Ovary (tissue), 7 donors: ENCODE measurements at regions not wholly inside any gene's neighbourhood (a gene's known extent, or its start where the extent isn't known, plus 50 kb on each side); places are given as distances from the start of the nearest gene placed in this dataset.

Source experiments
- DNase-seq, 5 donors: peaks; one replicate each; pipeline ENCODE4 v3.0.0-alpha.2; 2019 to 2020
- H3K27ac ChIP-seq, 2 donors: fragments of 200-600 bp; one replicate each; pipeline versions ENCODE4 v1.5.1 to v1.8.0; 2019 to 2022
- H3K27me3 ChIP-seq: fragments of 200-600 bp; one replicate; pipeline ENCODE4 v1.8.0; 2022
- H3K36me3 ChIP-seq: fragments of 200-600 bp; sonication (generic); one replicate; pipeline ENCODE4 v1.5.1; 2019
- H3K4me1 ChIP-seq: one replicate; pipeline ENCODE4 v1.8.1; 2013; ENCODE audit warnings: mild to moderate bottlenecking, moderate library complexity; ENCODE audit not compliant: insufficient read depth
- H3K4me3 ChIP-seq: fragments of 200-600 bp; sonication (generic); one replicate; pipeline ENCODE4 v1.5.1; 2017
- H3K9me3 ChIP-seq, 2 donors: fragments of 200-600 bp in 1 of 2; sonication (generic) in 1 of 2; one replicate each; pipeline versions ENCODE4 v1.5.1 to v1.8.1; 2013 to 2019; ENCODE audit warnings: mild to moderate bottlenecking in 1 of 2, moderate library complexity in 1 of 2
- CTCF ChIP-seq, 3 donors: fragments of 450-650 bp in 2 of 3; fragments of 200-600 bp in 1 of 3; IDR thresholded peaks; one replicate each; pipeline versions ENCODE4 v1.5.1 to v1.8.0; 2016 to 2022; ENCODE audit warnings: antibody characterized with exemption in 3 of 3, mild to moderate bottlenecking in 1 of 3
- EP300 ChIP-seq: sonication (generic); formaldehyde crosslinking; IDR thresholded peaks from one replicate; pipeline ENCODE4 v1.6.1; 2017; ENCODE audit warnings: antibody characterized with exemption
- POLR2A ChIP-seq: fragments of 450-650 bp; IDR thresholded peaks from one replicate; pipeline ENCODE4 v1.6.1; 2017; ENCODE audit warnings: antibody characterized with exemption, mild to moderate bottlenecking, moderate library complexity
- WGBS, 3 donors: extraction: QIAGEN DNeasy Blood & Tissue Kit in 1 of 3; methylation state at CpG; one replicate each; pipeline versions ENCODE4 v1.1.5 to v1.1.7; 2013 to 2017; 5-methylcytosine and 5-hydroxymethylcytosine counted together
- intact Hi-C, 4 donors: fragments of 100-400 bp; cut with DNase I; formaldehyde crosslinking; loops; one replicate each; pipeline versions ENCODE4 v1.11.0 to v1.15.1; 2022 to 2023
- donor health status: DM: no; HTN: no; CAD: no; lungs with moderate emphysema.
- donor health status: DM: no; HTN: no; CAD: no.
- donor health status: Bipolar disorder and iron deficiency.
- donor health status: DM: no; HTN: no; CAD: no.
- donor health status: DM: yes; HTN: yes; CAD: no.

- Histone ChIP-seq H3K4me3 (no peak overlapping the region), H3K27ac (no peak overlapping the region), H3K27me3 (no peaks in the 10 kb centered on the region), H3K4me1 (no peaks in the 10 kb centered on the region), H3K36me3 (no peaks in the 10 kb centered on the region), H3K9me3 (no peaks in the 10 kb centered on the region)
- 95 to 100% (median 98%) methylated on average over 1 of the region's 1 CpG for WGBS, 3 donors
- intact Hi-C loops, result no loop called here
- DNase-seq, result no peak
- TF ChIP-seq EP300, result no peak
- TF ChIP-seq POLR2A, result no peak
- no peak for TF ChIP-seq CTCF (IDR thresholded peaks at IDR 0.05)
Measured at GRCh38 chr3:106881186-106881585, 496.1 kb upstream of the CCDC54 start.

GRCh38 chr3:106882297-106882696 lies 494.9 kb upstream of the CCDC54 start:
- H3K4me3 ChIP-seq, result no peak overlapping the region
- no peaks in the 10 kb centered on the region for H3K27me3 ChIP-seq
- no peaks in the 10 kb centered on the region for H3K4me1 ChIP-seq
- 79 to 84% (median 80%) methylated on average over 2 of the region's 2 CpGs for WGBS, 3 donors
- H3K9me3 ChIP-seq, result peaks cover 0 to 3% of the 10 kb centered on the region in 2 donors
- H3K27ac ChIP-seq, result no peak overlapping the region
- TF ChIP-seq EP300 (no peak), CTCF (IDR thresholded peaks at IDR 0.05) (no peak), POLR2A (no peak)
- no peaks in the 10 kb centered on the region for H3K36me3 ChIP-seq
- no peak for DNase-seq
- intact Hi-C loops, result no loop called here

- no peak for TF ChIP-seq POLR2A
- TF ChIP-seq EP300, result no peak
- TF ChIP-seq CTCF (IDR thresholded peaks at IDR 0.05), result no peak
- no peaks in the 10 kb centered on the region for H3K4me1 ChIP-seq
- H3K36me3 ChIP-seq, result no peaks in the 10 kb centered on the region
- H3K27ac ChIP-seq, result no peak overlapping the region
- H3K9me3 ChIP-seq, result no peaks in the 10 kb centered on the region
- intact Hi-C loops, result no loop called here
- DNase-seq, result no peak
- H3K27me3 ChIP-seq, result no peaks in the 10 kb centered on the region
- 67 to 70% (median 67%) methylated on average over 4 of the region's 4 CpGs for WGBS, 3 donors
- H3K4me3 ChIP-seq, result no peak overlapping the region
Measured at GRCh38 chr3:106906074-106906473, 471.2 kb upstream of the CCDC54 start.

- H3K27ac ChIP-seq, result no peak overlapping the region
- intact Hi-C loops, result no loop called here
- H3K9me3 ChIP-seq, result no peaks in the 10 kb centered on the region
- WGBS, 3 donors, result 82 to 88% (median 82%) methylated on average over 5 to 10 of the region's 10 CpGs
- TF ChIP-seq CTCF (IDR thresholded peaks at IDR 0.05), result no peak
- DNase-seq, result no peak
- H3K4me1 ChIP-seq, result no peaks in the 10 kb centered on the region
- no peak overlapping the region for H3K4me3 ChIP-seq
- H3K27me3 ChIP-seq, result no peaks in the 10 kb centered on the region
- H3K36me3 ChIP-seq, result no peaks in the 10 kb centered on the region
Measured at GRCh38 chr3:106908181-106908938, 468.9 kb upstream of the CCDC54 start.
